Islet precursor cell (in vitro differentiated cells): ENCODE measurements at regions not wholly inside any gene's neighbourhood (a gene's known extent, or its start where the extent isn't known, plus 50 kb on each side); places are given as distances from the start of the nearest gene placed in this dataset.
"Not testable (repeated sequence)": the region's sequence is repeated elsewhere in the genome, so short reads cannot be mapped to it uniquely, and the experiment has no call there.

Source experiments
- DNase-seq: peaks from one replicate; pipeline ENCODE4 v3.0.0-alpha.2; 2018

- DNase-seq = no peak
These were observed 130.6 kb upstream of the TGFBR2 start for GRCh38 chr3:30475809-30476178.

GRCh38 chr3:30476368-30477084 is 129.9 kb upstream of the TGFBR2 start:
- no peak for DNase-seq

- no peak for DNase-seq
These were observed 129.1 kb upstream of the TGFBR2 start for GRCh38 chr3:30477149-30477921.

- DNase-seq = not testable (repeated sequence)
These were observed 126.7 kb upstream of the TGFBR2 start for GRCh38 chr3:30479737-30480136.

GRCh38 chr3:30480156-30480555 is 126.2 kb upstream of the TGFBR2 start:
- DNase-seq = not testable (repeated sequence)

GRCh38 chr3:30480587-30480986 is 125.8 kb upstream of the TGFBR2 start:
- DNase-seq = no peak

- DNase-seq = no peak
These were observed 125.2 kb upstream of the TGFBR2 start for GRCh38 chr3:30481241-30481640.

- not testable (repeated sequence) for DNase-seq
These were observed 122.2 kb upstream of the TGFBR2 start for GRCh38 chr3:30484229-30484628.

- DNase-seq = no peak
These were observed 120.0 kb upstream of the TGFBR2 start for GRCh38 chr3:30486368-30486767.

- no peak for DNase-seq
These were observed 118.2 kb upstream of the TGFBR2 start for GRCh38 chr3:30488070-30488756.

GRCh38 chr3:30492322-30493192 is 113.8 kb upstream of the TGFBR2 start:
- no peak for DNase-seq

- DNase-seq = no peak
These were observed 112.5 kb upstream of the TGFBR2 start for GRCh38 chr3:30493911-30494311.

- DNase-seq = no peak
These were observed 111.0 kb upstream of the TGFBR2 start for GRCh38 chr3:30495172-30496065.

GRCh38 chr3:30496066-30496966 is 110.1 kb upstream of the TGFBR2 start:
- DNase-seq = peak; percentile 57

- DNase-seq = no peak
These were observed 107.8 kb upstream of the TGFBR2 start for GRCh38 chr3:30498587-30498967.

- no peak for DNase-seq
These were observed 105.6 kb upstream of the TGFBR2 start for GRCh38 chr3:30500666-30501399.

GRCh38 chr3:30501526-30501925 is 104.9 kb upstream of the TGFBR2 start:
- no peak for DNase-seq

- no peak for DNase-seq
These were observed 104.2 kb upstream of the TGFBR2 start for GRCh38 chr3:30502051-30502741.

- no peak for DNase-seq
These were observed 103.7 kb upstream of the TGFBR2 start for GRCh38 chr3:30502742-30503073.
